CD4-positive, alpha-beta memory T cell (primary cell): ENCODE measurements at regions not wholly inside any gene's neighbourhood (a gene's known extent, or its start where the extent isn't known, plus 50 kb on each side); places are given as distances from the start of the nearest gene placed in this dataset.
"Not testable (repeated sequence)": the region's sequence is repeated elsewhere in the genome, so short reads cannot be mapped to it uniquely, and the experiment has no call there.

Experiments
- CTCF ChIA-PET: fragments of 350-600 bp; sonication (Branson Sonifier 250); formaldehyde crosslinking; loops from one replicate; lab custom pipeline; 2021; ENCODE audit warnings: inconsistent platforms; ENCODE audit not compliant: partially characterized antibody; lab: Charles Lee
- POLR2A ChIA-PET: fragments of 350-600 bp; sonication (Branson Sonifier 250); formaldehyde crosslinking; loops from one replicate; lab custom pipeline; 2021; ENCODE audit not compliant: partially characterized antibody; lab: Charles Lee
- DNase-seq, 5 donors: peaks; one replicate each; pipeline versions ENCODE4 v3.0.0 to v3.0.0-alpha.2; 2020 to 2022; ENCODE audit warnings: mixed read lengths in 1 of 5
- H3K27ac ChIP-seq: one replicate; pipeline ENCODE4 v1.7.0; 2013; ENCODE audit warnings: low read depth, low read length
- H3K27me3 ChIP-seq: 2 replicates; pipeline ENCODE4 v1.7.0; 2013; ENCODE audit warnings: mild to moderate bottlenecking, low read length, moderate library complexity; ENCODE audit not compliant: insufficient read depth
- H3K36me3 ChIP-seq: 2 replicates; pipeline ENCODE4 v1.7.0; 2013; ENCODE audit warnings: mild to moderate bottlenecking, low read length, moderate library complexity; ENCODE audit not compliant: insufficient read depth
- H3K4me1 ChIP-seq: 2 replicates; pipeline ENCODE4 v1.7.0; 2013; ENCODE audit warnings: mild to moderate bottlenecking, low read length, moderate library complexity; ENCODE audit not compliant: insufficient read depth
- H3K4me3 ChIP-seq, 2 donors: one replicate each; pipeline ENCODE4 v1.7.0; 2013; ENCODE audit warnings: low read length in 2 of 2, mild to moderate bottlenecking in 1 of 2
- H3K9me3 ChIP-seq, 2 donors: one replicate each; pipeline ENCODE4 v1.7.0; 2013; ENCODE audit warnings: low read length in 2 of 2, control low read depth in 1 of 2; ENCODE audit not compliant: control insufficient read depth in 1 of 2
- H3K27ac Mint-ChIP-seq, 7 donors: one replicate each; pipeline ENCODE4 v1.8.0; 2020 to 2021; ENCODE audit warnings: mixed read lengths in 7 of 7, mild to moderate bottlenecking in 6 of 7, inconsistent platforms in 3 of 7, moderate library complexity in 3 of 7
- H3K27me3 Mint-ChIP-seq, 2 donors: one replicate each; pipeline ENCODE4 v1.8.0; 2020 to 2021; ENCODE audit warnings: mixed read lengths in 2 of 2
- H3K36me3 Mint-ChIP-seq, 2 donors: one replicate each; pipeline ENCODE4 v1.8.0; 2020 to 2021; ENCODE audit warnings: mixed read lengths in 2 of 2, inconsistent platforms in 1 of 2, mild to moderate bottlenecking in 1 of 2
- H3K4me1 Mint-ChIP-seq, 4 donors: one replicate each; pipeline ENCODE4 v1.8.0; 2020 to 2021; ENCODE audit warnings: mixed read lengths in 4 of 4, mild to moderate bottlenecking in 1 of 4
- H3K4me3 Mint-ChIP-seq, 8 donors: one replicate each; pipeline ENCODE4 v1.8.0; 2020 to 2021; ENCODE audit warnings: mixed read lengths in 8 of 8, mild to moderate bottlenecking in 7 of 8, moderate library complexity in 6 of 8, inconsistent platforms in 3 of 8
- H3K9me3 Mint-ChIP-seq, 8 donors: one replicate each; pipeline ENCODE4 v1.8.0; 2020 to 2021; ENCODE audit warnings: mixed read lengths in 8 of 8, mild to moderate bottlenecking in 5 of 8, inconsistent platforms in 3 of 8, moderate library complexity in 1 of 8
- intact Hi-C: fragments of 100-400 bp; cut with micrococcal nuclease; formaldehyde crosslinking; loops from one replicate; pipeline ENCODE4 v1.15.1; 2023

DNA sequence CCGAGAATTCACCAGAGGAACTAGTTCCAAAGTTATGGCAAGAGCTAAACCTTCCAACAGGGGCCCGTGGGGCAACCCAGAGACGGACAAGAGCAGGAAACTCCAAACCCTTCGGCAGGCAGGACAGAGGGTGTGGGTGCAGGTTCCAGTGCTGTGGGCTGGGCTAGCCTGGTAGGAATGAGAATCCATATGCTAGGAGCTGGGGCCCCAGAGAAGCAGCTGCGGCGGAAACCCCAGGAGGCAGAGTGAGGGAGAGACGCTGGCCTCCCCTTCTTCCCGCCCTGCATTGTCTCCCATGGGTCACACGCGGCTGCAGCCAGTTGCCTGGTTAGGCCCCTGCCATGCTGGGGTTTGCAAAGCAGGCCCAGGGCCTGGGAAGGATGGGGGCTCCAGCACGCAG is 126.2 kb upstream of the ALDH3B2 start:
- H3K4me1 ChIP-seq, H3K4me3 ChIP-seq, H3K27ac Mint-ChIP-seq, H3K27me3 Mint-ChIP-seq, H3K9me3 ChIP-seq, H3K36me3 Mint-ChIP-seq, intact Hi-C loops, H3K27me3 ChIP-seq, POLR2A ChIA-PET, H3K36me3 ChIP-seq, H3K27ac ChIP-seq, DNase-seq, H3K9me3 Mint-ChIP-seq, H3K4me3 Mint-ChIP-seq: not testable (repeated sequence)
- peaks cover 1 to 15% (median 7%) of the 10 kb centered on the region in 4 donors for H3K4me1 Mint-ChIP-seq
- CTCF ChIA-PET: interaction anchor here (1.8 kb wide), 1 partner anchor 8 kb away, joined by 4 read pairs; no protein-coding TSS in a partner anchor

DNA sequence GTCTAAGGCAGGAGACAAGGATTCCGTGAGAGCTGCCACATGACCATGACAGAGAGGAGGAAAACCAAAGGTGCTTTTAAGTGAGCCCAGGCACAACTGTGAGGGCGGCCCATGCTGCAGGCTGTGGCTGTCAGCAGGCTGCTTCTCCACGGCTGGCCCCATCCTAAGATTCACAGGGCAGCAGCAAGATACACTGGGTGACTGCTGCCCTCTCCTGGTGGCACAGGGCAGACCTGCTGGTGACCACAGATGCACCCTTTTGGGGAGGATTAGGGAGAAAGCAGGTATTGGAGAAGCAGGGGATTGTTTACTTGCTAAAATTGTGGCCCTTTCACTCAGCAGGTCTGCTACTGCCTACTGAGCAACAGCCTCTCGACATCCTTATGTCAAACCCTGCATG is 125.4 kb upstream of the ALDH3B2 start:
- H3K9me3 Mint-ChIP-seq, intact Hi-C loops, H3K9me3 ChIP-seq, H3K36me3 ChIP-seq, H3K27ac ChIP-seq, H3K27me3 ChIP-seq, H3K4me3 ChIP-seq, H3K36me3 Mint-ChIP-seq, CTCF ChIA-PET, POLR2A ChIA-PET, H3K4me3 Mint-ChIP-seq, H3K4me1 ChIP-seq, H3K27me3 Mint-ChIP-seq: not testable (repeated sequence)
- Mint-ChIP-seq H3K27ac (peak overlapping the region in 1 of 7 donors; percentile 48), H3K4me1 (peaks cover 1 to 15% (median 5%) of the 10 kb centered on the region in 4 donors)
- peak in 3 of 5 donors; percentile 16 to 29 (median 22) for DNase-seq

DNA sequence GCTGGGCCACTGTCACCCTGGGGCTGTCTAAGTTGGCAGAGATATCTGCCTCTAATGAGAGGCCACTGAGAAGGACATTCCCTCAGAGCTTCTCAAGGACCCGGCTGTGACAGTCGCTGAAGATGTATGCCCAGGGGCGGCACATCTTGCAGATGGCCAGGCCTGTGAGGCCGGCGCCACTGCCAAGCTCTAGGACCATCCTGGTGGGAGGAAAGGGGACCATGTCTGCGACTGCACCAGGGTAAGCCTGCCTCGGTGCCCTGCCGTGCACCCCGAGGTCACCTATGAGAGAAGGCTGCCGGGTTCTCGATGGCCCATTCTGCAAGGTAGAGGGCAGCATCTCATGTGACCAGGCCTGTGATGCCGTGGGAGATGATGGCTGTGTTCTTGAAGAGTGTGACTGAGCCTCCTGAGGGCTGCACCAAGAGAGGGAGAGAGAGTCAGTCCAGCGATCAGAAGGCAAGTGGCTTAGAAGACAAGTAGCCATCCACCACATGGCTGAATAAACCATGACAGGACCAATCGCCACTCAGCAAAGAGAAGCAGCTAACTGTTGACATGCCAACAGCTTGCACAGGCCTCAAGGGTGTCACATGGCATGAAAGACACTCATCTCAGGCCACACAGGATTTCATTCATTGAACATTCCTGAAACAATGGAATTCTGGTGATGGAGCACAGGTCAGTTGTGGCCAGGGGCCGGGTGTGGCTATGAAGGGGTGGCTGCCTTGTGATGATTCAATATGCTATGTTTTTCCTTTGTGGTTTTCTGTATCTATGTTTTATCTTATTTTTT is 123.5 kb upstream of the ALDH3B2 start:
- CTCF ChIA-PET, H3K9me3 Mint-ChIP-seq, DNase-seq, H3K9me3 ChIP-seq, intact Hi-C loops, H3K36me3 ChIP-seq, H3K27me3 ChIP-seq, H3K27me3 Mint-ChIP-seq, H3K4me3 Mint-ChIP-seq, H3K36me3 Mint-ChIP-seq, H3K27ac ChIP-seq, H3K4me1 Mint-ChIP-seq, POLR2A ChIA-PET, H3K4me3 ChIP-seq, H3K4me1 ChIP-seq: not testable (repeated sequence)
- H3K27ac Mint-ChIP-seq: peak overlapping the region in 1 of 7 donors; percentile 16

DNA sequence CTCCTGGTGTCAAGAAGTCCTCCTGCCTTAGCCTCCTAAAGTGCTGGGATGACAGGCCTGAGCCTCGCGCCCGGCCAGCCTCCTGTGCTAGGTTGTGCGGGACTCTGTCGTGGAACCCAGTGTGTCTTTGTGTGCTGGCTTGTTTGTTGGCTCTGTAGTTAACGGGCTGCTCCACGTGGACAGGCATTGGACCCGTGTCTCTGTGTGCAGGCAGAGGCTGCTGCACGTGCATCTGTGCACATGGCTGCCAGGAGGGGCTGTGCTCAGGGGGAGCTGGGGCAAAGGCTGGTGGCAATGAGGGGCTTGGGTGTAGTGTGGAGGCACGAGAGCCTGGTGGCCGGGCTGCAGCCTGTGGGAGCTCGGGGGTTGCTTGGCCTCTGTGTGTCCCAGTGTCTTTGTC is 121.3 kb upstream of the ALDH3B2 start:
- ChIA-PET CTCF (no interaction called here), POLR2A (no interaction called here)
- no peaks in the 10 kb centered on the region for H3K27me3 ChIP-seq
- H3K27ac Mint-ChIP-seq: no peak overlapping the region
- H3K27me3 Mint-ChIP-seq: no peaks in the 10 kb centered on the region
- H3K36me3 Mint-ChIP-seq: no peaks in the 10 kb centered on the region
- no peaks in the 10 kb centered on the region for H3K4me1 ChIP-seq
- peaks cover 0 to 2% (median 0%) of the 10 kb centered on the region in 8 donors for H3K9me3 Mint-ChIP-seq
- H3K4me3 ChIP-seq: no peak overlapping the region
- no peak overlapping the region for H3K4me3 Mint-ChIP-seq
- peaks cover 4 to 17% (median 10%) of the 10 kb centered on the region in 4 donors for H3K4me1 Mint-ChIP-seq
- no peak for DNase-seq
- intact Hi-C loops: no loop called here
- H3K27ac ChIP-seq: no peak overlapping the region
- H3K9me3 ChIP-seq: no peaks in the 10 kb centered on the region
- no peaks in the 10 kb centered on the region for H3K36me3 ChIP-seq

DNA sequence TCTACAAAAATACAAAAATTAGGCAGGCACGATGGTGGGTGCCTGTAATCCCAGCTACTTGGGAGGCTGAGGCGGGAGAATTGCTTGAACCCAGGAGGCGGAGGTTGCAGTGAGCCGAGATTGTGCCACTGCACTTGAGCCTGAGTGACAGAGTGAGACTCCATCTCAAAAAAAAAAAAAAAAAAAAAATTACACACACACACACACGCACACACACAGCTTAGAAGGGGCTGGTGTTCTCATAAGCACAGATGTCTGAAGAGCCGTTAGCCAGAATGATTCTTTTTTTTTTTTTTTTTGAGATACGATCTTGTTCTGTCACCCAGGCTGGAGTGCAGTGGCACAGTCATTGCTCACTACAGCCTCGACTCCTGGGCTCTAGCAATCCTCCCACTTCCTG is 119.3 kb upstream of the ALDH3B2 start:
- H3K36me3 Mint-ChIP-seq, CTCF ChIA-PET, H3K27me3 ChIP-seq, H3K27ac Mint-ChIP-seq, H3K36me3 ChIP-seq, intact Hi-C loops, H3K4me3 ChIP-seq, DNase-seq, H3K4me1 ChIP-seq, H3K9me3 ChIP-seq, H3K9me3 Mint-ChIP-seq, H3K27me3 Mint-ChIP-seq, POLR2A ChIA-PET, H3K27ac ChIP-seq, H3K4me3 Mint-ChIP-seq: not testable (repeated sequence)
- H3K4me1 Mint-ChIP-seq: peaks cover 4 to 12% (median 10%) of the 10 kb centered on the region in 4 donors

DNA sequence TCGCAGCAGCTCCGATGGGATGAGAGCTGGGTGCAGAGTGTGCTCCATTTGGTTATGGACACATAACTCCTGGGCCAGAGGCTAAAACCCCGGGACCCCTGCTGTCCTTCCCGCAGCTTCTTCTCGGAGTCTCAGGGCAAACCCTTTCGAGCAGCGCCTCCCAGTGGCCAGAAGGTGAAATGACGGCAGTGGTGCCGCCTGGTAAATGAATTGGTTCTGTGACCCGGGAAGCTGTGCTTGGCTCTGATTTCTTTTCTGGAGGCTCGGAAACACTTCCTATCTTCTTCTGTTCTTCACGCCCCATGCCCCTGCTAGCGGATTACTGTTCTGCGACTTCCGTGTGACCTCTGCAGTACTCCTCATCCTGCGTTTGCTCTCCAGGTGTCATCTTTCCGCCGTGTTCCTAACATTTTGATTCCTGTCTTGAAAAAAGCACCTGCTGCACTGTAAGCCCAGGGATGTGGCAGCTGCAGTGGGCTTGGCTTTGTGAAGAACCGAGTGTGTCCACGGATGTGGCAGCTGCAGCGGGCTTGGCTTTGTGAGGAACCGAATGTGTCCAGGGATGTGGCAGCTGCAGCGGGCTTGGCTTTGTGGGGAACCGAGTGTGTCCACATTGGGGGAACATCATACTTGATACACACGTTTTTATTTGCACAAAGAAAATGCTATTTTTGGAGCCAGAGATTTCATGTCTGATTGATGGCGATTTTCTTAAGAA is 118.0 kb upstream of the ALDH3B2 start:
- H3K4me3 ChIP-seq, H3K4me1 ChIP-seq, H3K36me3 Mint-ChIP-seq, intact Hi-C loops, POLR2A ChIA-PET, H3K27ac ChIP-seq, H3K27me3 Mint-ChIP-seq, H3K36me3 ChIP-seq, H3K9me3 Mint-ChIP-seq, H3K27me3 ChIP-seq, H3K9me3 ChIP-seq: not testable (repeated sequence)
- Mint-ChIP-seq H3K27ac (peak overlapping the region in 1 of 7 donors; percentile 47), H3K4me3 (peak overlapping the region in 1 of 8 donors; percentile 13), H3K4me1 (peaks cover 4 to 12% (median 10%) of the 10 kb centered on the region in 4 donors)
- CTCF ChIA-PET: interaction anchor here (1.2 kb wide), 1 partner anchor 9 kb away, joined by 4 read pairs; no protein-coding TSS in a partner anchor
- peak in 4 of 5 donors; percentile 39 to 54 (median 46) for DNase-seq

DNA sequence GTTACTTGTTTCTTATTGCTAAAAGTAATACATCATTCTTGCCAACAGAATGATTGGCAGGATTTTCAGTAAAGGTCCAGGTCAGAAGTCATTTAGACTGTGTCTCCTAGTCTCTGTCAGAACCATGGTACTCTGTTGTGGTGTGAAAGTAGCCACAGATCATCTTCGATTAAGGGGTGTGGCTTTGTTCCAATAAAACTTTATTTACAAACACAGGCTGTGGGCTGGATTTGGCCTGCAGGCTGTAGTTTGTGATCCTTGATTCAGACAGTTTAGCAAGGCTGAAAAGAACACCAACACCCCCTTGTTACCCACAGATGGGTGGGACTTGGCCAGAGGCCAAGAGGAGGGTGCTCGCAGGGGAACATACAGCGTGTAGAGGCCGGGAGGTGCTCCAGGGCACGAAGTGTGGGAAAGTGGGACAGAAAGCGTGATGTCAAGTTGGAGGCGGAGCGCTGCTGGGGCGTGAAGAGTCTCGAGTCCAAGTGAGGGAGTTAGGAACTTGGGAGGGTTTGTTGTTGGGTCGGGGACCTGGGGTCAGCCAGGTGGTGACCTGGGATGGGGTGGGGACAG is 117.3 kb upstream of the ALDH3B2 start:
- intact Hi-C loops, POLR2A ChIA-PET, H3K9me3 ChIP-seq, H3K27ac ChIP-seq, H3K4me3 ChIP-seq, H3K36me3 ChIP-seq, H3K27me3 Mint-ChIP-seq, H3K4me1 ChIP-seq, H3K36me3 Mint-ChIP-seq, H3K27me3 ChIP-seq, H3K9me3 Mint-ChIP-seq, DNase-seq: not testable (repeated sequence)
- H3K27ac Mint-ChIP-seq: peak overlapping the region in 2 of 7 donors; percentile 68 to 82
- H3K4me1 Mint-ChIP-seq: peaks cover 4 to 12% (median 10%) of the 10 kb centered on the region in 4 donors
- CTCF ChIA-PET: interaction anchor here (1.2 kb wide), 1 partner anchor 9 kb away, joined by 4 read pairs; no protein-coding TSS in a partner anchor
- peak overlapping the region in 2 of 8 donors; percentile 20 to 68 for H3K4me3 Mint-ChIP-seq
